Neural cell (in vitro differentiated cells): ENCODE measurements at regions not wholly inside any gene's neighbourhood (a gene's known extent, or its start where the extent isn't known, plus 50 kb on each side); places are given as distances from the start of the nearest gene placed in this dataset.

Experiments
- H2AFZ ChIP-seq: fragments of 200-600, 300-800 bp; sonication (generic), shearing (Covaris generic); 2 replicates; pipeline ENCODE4 v1.6.0; 2014; ENCODE audit warnings: low read depth, mild to moderate bottlenecking, antibody characterized with exemption, low read length, moderate library complexity
- H3F3A ChIP-seq: fragments of 200-600 bp; shearing (Covaris generic); 2 replicates; pipeline ENCODE4 v1.6.1; 2016; ENCODE audit warnings: mild to moderate bottlenecking, moderate library complexity, mixed read lengths, antibody characterized with exemption, low read length; ENCODE audit not compliant: insufficient read depth, poor library complexity, severe bottlenecking
- H3K27ac ChIP-seq: fragments of 200-600, 300-800 bp; sonication (generic), shearing (Covaris generic); 2 replicates; pipeline ENCODE4 v1.5.1; 2014; ENCODE audit warnings: mild to moderate bottlenecking, low read length, moderate library complexity
- H3K27me3 ChIP-seq: fragments of 300-800, 200-600 bp; sonication (generic), shearing (Covaris generic); 2 replicates; pipeline ENCODE4 v1.6.0; 2014; ENCODE audit warnings: mild to moderate bottlenecking, low read depth, low read length, moderate library complexity; ENCODE audit not compliant: insufficient read depth
- H3K36me3 ChIP-seq: fragments of 300-800, 200-600 bp; sonication (generic), shearing (Covaris generic); 2 replicates; pipeline ENCODE4 v1.5.1; 2014; ENCODE audit warnings: mild to moderate bottlenecking, antibody characterized with exemption, low read length, moderate library complexity; ENCODE audit not compliant: insufficient read depth
- H3K4me2 ChIP-seq: fragments of 300-800, 200-600 bp; sonication (generic), shearing (Covaris generic); 2 replicates; pipeline ENCODE4 v1.6.0; 2014; ENCODE audit warnings: mild to moderate bottlenecking, low read length
- H3K4me3 ChIP-seq: fragments of 300-800, 200-600 bp; sonication (generic), shearing (Covaris generic); 2 replicates; pipeline ENCODE4 v1.5.1; 2014; ENCODE audit warnings: mild to moderate bottlenecking, low read length, moderate library complexity
- H3K79me2 ChIP-seq: fragments of 200-600 bp; shearing (Covaris generic); replicated peaks from 2 replicates; pipeline ENCODE4 v1.6.0; 2014; ENCODE audit warnings: mild to moderate bottlenecking, low read length, moderate library complexity; ENCODE audit not compliant: insufficient read depth
- H3K9ac ChIP-seq: fragments of 300-800, 200-600 bp; sonication (generic), shearing (Covaris generic); 2 replicates; pipeline ENCODE4 v1.6.1; 2016; ENCODE audit warnings: mild to moderate bottlenecking, low read length, mixed read lengths
- H3K9me2 ChIP-seq: fragments of 200-600 bp; shearing (Covaris generic); 2 replicates; pipeline ENCODE4 v1.6.1; 2016; ENCODE audit warnings: mild to moderate bottlenecking, low read length, mixed read lengths; ENCODE audit not compliant: insufficient read depth
- H3K9me3 ChIP-seq: fragments of 200-600, 300-800 bp; sonication (generic), shearing (Covaris generic); 2 replicates; pipeline ENCODE4 v1.6.1; 2016; ENCODE audit warnings: mild to moderate bottlenecking, mixed run types, low read length, moderate library complexity, mixed read lengths
- H4K20me1 ChIP-seq: fragments of 200-600 bp; shearing (Covaris generic); 2 replicates; pipeline ENCODE4 v1.6.1; 2016; ENCODE audit warnings: mild to moderate bottlenecking, mixed run types; ENCODE audit not compliant: insufficient read depth
- EP300 ChIP-seq: fragments of 450-650 bp; conservative IDR thresholded peaks from 2 replicates; pipeline ENCODE4 v1.6.1; 2014; ENCODE audit warnings: antibody characterized with exemption, mild to moderate bottlenecking, moderate library complexity; ENCODE audit not compliant: poor library complexity, severe bottlenecking
- EZH2 ChIP-seq: fragments of 200-600, 300-800 bp; shearing (Covaris generic), sonication (generic); IDR thresholded peaks from 2 replicates; pipeline ENCODE4 v1.6.1; 2014; ENCODE audit warnings: antibody characterized with exemption, low read length, borderline replicate concordance, mild to moderate bottlenecking; ENCODE audit not compliant: insufficient read depth, poor library complexity, severe bottlenecking
- MXI1 ChIP-seq: fragments of 450-650 bp; conservative IDR thresholded peaks from 2 replicates; pipeline ENCODE4 v1.6.1; 2014; ENCODE audit warnings: antibody characterized with exemption, mild to moderate bottlenecking; ENCODE audit not compliant: poor library complexity, severe bottlenecking
- POLR2AphosphoS5 ChIP-seq: IDR thresholded peaks from 2 replicates; pipeline ENCODE4 v1.6.1; 2012
- RAD21 ChIP-seq: fragments of 450-650 bp; conservative IDR thresholded peaks from 2 replicates; pipeline ENCODE4 v1.6.1; 2014; ENCODE audit warnings: antibody characterized with exemption, mild to moderate bottlenecking, moderate library complexity
- SMC3 ChIP-seq: fragments of 450-650 bp; conservative IDR thresholded peaks from 2 replicates; pipeline ENCODE4 v1.6.1; 2014; ENCODE audit warnings: antibody characterized with exemption, mild to moderate bottlenecking, moderate library complexity; ENCODE audit not compliant: poor library complexity
- TAF1 ChIP-seq: IDR thresholded peaks from 2 replicates; pipeline ENCODE4 v1.6.1; 2012; ENCODE audit warnings: low read depth
- TF ChIP-seq, protein P1 (sequence below): fragments of 450-650 bp; IDR thresholded peaks from 2 replicates; pipeline ENCODE4 v1.5.1; 2014; ENCODE audit warnings: antibody characterized with exemption, mild to moderate bottlenecking, moderate library complexity; ENCODE audit not compliant: poor library complexity, severe bottlenecking
- TF ChIP-seq, protein P2 (sequence below): IDR thresholded peaks from 2 replicates; pipeline ENCODE4 v1.6.1; 2012; ENCODE audit warnings: borderline replicate concordance

DNA sequence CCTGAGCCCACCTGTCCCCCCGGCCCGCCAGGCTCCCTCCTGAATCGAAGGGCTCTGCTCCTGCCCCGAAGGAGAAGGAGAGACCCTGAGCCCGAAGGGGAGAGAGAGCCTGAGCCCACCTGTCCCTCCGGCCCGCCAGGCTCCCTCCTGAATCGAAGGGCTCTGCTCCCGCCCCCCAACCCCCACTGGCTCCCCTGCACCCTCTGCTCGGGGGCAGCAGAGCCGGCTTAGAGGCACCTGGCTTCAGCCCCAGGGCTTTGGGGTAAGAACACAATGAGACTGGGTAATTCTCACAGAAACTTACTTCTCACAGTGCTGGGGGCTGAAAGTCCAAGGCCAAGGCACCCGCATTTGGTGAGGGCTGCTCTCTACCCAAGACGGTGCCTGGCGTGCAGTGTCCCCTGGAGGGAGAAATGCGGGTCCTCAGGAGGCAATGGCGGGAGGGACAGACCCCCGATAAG lies 53.1 kb upstream of the FBRSL1 start:
- H4K20me1 ChIP-seq, result no peaks in the 10 kb centered on the region
- no peaks in the 10 kb centered on the region for H3K27me3 ChIP-seq
- no peaks in the 10 kb centered on the region for H3K9me3 ChIP-seq
- H3K9ac ChIP-seq, result no peak overlapping the region
- no peaks in the 10 kb centered on the region for H3K36me3 ChIP-seq
- no peak overlapping the region for H2AFZ ChIP-seq
- no peaks in the 10 kb centered on the region for H3F3A ChIP-seq
- no peak overlapping the region for H3K27ac ChIP-seq
- TF ChIP-seq TAF1 (no peak), EZH2 (no peak), POLR2AphosphoS5 (no peak), RAD21 (no peak), EP300 (no peak), SMC3 (no peak), MXI1 (no peak)
- TF ChIP-seq, protein P1, sequence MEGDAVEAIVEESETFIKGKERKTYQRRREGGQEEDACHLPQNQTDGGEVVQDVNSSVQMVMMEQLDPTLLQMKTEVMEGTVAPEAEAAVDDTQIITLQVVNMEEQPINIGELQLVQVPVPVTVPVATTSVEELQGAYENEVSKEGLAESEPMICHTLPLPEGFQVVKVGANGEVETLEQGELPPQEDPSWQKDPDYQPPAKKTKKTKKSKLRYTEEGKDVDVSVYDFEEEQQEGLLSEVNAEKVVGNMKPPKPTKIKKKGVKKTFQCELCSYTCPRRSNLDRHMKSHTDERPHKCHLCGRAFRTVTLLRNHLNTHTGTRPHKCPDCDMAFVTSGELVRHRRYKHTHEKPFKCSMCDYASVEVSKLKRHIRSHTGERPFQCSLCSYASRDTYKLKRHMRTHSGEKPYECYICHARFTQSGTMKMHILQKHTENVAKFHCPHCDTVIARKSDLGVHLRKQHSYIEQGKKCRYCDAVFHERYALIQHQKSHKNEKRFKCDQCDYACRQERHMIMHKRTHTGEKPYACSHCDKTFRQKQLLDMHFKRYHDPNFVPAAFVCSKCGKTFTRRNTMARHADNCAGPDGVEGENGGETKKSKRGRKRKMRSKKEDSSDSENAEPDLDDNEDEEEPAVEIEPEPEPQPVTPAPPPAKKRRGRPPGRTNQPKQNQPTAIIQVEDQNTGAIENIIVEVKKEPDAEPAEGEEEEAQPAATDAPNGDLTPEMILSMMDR, result no peak
- TF ChIP-seq, protein P2, sequence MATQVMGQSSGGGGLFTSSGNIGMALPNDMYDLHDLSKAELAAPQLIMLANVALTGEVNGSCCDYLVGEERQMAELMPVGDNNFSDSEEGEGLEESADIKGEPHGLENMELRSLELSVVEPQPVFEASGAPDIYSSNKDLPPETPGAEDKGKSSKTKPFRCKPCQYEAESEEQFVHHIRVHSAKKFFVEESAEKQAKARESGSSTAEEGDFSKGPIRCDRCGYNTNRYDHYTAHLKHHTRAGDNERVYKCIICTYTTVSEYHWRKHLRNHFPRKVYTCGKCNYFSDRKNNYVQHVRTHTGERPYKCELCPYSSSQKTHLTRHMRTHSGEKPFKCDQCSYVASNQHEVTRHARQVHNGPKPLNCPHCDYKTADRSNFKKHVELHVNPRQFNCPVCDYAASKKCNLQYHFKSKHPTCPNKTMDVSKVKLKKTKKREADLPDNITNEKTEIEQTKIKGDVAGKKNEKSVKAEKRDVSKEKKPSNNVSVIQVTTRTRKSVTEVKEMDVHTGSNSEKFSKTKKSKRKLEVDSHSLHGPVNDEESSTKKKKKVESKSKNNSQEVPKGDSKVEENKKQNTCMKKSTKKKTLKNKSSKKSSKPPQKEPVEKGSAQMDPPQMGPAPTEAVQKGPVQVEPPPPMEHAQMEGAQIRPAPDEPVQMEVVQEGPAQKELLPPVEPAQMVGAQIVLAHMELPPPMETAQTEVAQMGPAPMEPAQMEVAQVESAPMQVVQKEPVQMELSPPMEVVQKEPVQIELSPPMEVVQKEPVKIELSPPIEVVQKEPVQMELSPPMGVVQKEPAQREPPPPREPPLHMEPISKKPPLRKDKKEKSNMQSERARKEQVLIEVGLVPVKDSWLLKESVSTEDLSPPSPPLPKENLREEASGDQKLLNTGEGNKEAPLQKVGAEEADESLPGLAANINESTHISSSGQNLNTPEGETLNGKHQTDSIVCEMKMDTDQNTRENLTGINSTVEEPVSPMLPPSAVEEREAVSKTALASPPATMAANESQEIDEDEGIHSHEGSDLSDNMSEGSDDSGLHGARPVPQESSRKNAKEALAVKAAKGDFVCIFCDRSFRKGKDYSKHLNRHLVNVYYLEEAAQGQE, result no peak
- H3K79me2 ChIP-seq, result no peaks in the 10 kb centered on the region
- no peak overlapping the region for H3K4me3 ChIP-seq
- H3K4me2 ChIP-seq, result no peak overlapping the region
- H3K9me2 ChIP-seq, result no peaks in the 10 kb centered on the region

DNA sequence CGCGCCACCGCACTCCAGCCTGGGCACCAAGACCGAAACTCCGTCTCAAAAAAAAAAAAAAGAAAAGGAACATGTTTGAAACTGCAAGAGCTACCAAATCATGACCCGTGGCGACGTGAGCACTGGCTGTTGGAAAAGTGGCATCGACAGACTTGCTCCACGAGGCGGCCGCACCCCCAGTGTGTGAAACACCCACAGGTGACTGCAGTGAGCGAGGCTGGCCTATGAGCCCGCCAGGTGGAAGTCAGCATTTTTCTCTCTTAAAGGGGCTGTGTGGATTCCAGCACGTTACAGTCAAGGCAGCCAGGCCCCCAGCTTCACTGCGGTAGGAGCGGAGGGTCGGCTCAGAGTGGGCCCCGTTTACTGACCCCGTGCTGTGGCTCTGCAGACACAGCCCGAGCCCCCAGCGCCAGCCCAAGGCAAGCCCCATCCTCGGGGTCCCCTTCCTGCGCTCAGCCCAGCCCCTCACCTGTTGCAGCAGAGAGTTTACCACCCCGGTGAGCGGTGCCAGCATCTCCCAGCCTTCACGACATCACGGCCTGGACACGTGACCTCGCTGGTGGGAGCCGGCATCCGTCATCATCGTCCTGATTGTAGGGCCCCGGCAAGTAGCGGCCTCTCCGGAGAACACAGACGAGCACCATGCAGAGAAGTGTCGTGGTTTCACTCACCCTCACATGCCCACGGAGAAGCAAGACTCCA lies 54.3 kb upstream of the FBRSL1 start:
- H3K36me3 ChIP-seq, result no peaks in the 10 kb centered on the region
- H2AFZ ChIP-seq, result no peak overlapping the region
- no peaks in the 10 kb centered on the region for H3K79me2 ChIP-seq
- H3K9me3 ChIP-seq, result no peaks in the 10 kb centered on the region
- no peak overlapping the region for H3K27ac ChIP-seq
- no peak overlapping the region for H3K4me2 ChIP-seq
- H4K20me1 ChIP-seq, result no peaks in the 10 kb centered on the region
- H3F3A ChIP-seq, result no peaks in the 10 kb centered on the region
- no peak overlapping the region for H3K9ac ChIP-seq
- no peaks in the 10 kb centered on the region for H3K9me2 ChIP-seq
- no peaks in the 10 kb centered on the region for H3K27me3 ChIP-seq
- H3K4me3 ChIP-seq, result no peak overlapping the region
- no peak for TF ChIP-seq POLR2AphosphoS5
- no peak for TF ChIP-seq TAF1
- TF ChIP-seq EP300, result no peak
